Skin of body (tissue), 1 donor: ENCODE measurements at regions not wholly inside any gene's neighbourhood (a gene's known extent, or its start where the extent isn't known, plus 50 kb on each side); places are given as distances from the start of the nearest gene placed in this dataset.

ENCODE experiments used
- DNase-seq: peaks from one replicate; lab custom pipeline; 2025; lab: John Stamatoyannopoulos, UW

DNA sequence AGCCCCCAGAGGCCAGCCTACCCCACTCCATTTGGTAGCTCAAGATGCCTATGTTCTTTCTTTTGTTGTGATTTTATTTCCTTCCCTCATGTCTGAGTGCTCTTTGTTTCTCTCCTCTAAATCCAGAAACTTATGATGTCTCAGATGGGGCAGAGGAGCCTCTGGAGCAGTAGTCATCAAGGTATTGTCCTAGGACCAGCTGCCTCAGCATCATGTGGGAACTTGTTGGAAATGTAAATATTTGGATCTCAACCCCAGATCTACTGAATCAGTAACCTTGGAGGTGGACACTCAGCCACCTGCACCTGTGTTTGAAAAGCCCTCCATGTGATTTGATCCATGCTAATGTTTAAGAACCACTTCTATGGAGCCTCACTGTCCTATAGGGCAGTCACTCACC, 593.1 kb upstream of the PLXNA2 start:
- DNase-seq = no peak

DNA sequence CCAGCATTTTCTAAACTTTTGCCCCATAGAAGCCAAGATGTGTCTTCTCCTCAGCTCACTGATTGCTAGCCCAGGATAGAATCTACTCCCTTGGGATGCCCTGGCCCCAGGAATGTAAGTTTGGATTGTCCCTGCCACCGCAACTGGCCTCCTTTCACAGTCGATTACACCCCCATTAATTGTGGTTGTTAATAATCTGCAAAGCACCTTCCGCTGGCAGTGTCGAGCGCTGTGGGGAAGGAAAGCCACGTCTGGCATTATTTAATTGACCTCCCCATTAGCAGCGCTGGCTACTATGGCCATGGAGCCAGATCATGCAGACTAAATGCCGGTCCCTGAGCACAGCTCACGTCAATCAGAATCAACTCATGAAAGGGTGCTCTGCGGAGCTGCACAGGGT, 597.3 kb upstream of the PLXNA2 start:
- no peak for DNase-seq

DNA sequence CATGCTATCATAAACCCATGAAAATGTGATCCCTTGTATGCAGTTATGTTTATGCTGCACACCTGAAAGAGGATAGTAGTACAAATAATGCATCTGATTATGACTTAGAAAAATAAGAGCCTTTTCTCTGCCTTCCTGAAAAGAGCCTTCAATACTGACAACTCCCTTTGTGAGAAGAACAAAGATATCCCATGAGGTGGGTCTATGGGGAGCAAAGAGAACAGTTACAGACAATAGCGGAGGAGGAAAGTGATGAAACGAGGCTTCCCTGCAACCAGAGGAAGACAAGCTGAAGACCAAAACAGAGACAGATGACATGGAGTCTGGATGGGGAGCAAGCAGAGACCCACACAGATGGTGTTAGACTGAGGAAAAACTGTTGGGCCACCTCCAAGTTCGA, 598.3 kb upstream of the PLXNA2 start:
- no peak for DNase-seq

DNA sequence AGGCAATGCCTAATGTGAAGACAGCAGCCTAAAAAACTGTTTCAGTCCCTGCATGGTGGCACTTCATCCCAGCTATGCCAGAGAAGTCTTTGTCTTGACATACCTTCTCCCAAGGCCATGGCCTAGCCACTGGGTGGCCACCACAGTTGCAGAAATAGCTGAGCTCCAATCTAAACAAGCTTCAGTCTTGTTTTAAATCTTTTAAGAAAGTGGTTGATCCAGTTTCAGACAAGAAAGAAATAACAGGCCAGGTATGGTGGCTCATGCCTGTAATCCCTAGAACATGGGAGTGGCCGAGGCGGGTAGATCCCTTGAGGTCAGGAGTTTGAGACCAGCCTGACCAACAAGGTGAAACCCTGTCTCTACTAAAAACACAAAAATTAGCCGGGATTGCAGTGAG, 600.0 kb upstream of the PLXNA2 start:
- DNase-seq = no peak

DNA sequence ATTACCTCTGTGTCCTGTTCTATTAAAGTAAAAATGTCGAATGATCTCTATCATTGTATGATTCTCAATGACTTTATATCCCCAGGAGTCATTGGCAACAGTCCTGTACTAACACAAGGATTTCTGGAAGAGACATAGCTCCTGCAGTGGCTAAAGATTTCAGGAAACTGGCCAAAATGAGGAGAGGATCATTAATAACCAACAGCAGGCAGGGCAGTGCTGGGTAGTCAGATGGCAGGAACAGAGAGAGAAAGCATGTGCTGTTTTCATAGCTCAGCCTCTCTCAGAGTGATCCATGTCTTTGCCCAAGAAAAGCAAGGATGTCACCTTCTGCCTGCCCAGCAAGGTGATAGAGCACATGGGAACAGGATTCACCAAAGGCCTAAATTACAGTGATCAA, 604.7 kb upstream of the PLXNA2 start:
- DNase-seq = no peak

DNA sequence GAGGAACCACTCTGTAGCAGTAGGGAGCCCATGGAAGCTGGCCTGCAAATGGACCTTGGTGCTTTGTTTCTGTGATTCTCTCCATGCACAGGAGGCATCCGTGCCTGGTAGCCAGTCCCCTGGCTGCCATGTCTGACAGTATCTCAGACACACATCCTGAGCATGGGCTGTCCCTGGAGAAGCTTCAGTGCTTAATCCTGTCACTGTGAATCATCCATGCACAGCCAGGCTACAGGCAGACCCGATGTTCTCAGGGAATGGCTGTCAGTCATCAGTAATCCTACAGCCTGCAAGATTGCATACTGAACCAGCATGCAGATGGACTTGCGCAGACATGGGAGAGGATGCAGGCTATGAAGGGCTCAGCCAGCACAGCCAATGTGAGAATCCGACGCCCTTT, 606.3 kb upstream of the PLXNA2 start:
- no peak for DNase-seq

DNA sequence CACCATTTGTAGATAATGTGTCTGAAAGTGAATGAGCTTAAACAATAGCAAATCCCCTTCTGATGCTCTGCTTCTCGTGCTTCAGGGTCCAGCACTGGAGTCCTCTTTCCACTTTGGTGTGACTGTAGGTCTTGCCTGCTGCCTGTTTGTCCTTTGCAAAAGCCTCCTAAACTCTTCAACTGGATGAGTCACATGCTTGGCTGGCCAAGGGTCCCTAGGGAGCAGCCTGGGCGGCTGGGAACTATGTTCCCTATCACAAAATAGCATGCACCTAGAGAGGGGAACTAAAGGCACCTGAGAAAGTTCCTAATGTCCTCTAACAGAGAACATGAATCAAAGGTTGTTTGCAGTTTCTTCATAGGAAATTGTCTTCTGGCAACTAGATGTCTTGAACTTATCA, 607.2 kb upstream of the PLXNA2 start:
- no peak for DNase-seq

DNA sequence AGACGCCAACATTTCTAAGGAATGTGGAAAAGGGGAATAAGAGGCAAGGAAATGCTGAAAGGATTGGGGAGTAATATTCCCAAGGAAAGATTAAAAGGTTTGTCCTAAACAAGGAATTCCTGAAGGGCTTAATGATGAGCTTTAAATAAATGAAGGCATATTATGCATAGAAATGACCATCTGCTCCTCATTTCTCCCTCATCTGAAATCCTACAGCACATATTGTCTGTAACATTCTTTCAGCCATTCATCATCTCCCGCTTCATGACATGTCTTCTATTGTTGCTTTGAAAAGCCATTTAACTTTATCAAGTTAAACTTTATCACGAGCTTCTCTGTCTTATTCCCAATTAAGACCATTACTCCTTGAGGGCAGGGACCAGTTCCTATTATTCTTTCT, 608.7 kb upstream of the PLXNA2 start:
- peak; percentile 33 for DNase-seq

DNA sequence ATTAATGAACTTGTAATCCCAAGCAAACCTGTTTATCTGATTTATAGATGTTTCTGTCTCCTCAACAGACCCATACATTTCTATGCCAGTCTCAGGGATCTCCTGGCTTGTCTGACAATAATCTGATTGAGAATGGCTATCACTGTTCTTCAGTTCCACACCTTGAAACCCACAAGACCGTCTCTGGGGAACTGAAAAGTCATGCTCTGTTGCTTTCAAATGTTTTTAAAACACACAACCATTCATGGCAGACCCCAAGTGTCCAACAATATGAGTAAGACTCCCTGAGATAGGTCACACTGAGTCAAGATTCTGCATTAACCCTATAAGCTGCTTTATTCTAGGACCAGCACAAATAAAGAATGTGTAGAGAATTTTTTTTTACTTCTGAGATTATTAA, 611.2 kb upstream of the PLXNA2 start:
- DNase-seq = no peak

DNA sequence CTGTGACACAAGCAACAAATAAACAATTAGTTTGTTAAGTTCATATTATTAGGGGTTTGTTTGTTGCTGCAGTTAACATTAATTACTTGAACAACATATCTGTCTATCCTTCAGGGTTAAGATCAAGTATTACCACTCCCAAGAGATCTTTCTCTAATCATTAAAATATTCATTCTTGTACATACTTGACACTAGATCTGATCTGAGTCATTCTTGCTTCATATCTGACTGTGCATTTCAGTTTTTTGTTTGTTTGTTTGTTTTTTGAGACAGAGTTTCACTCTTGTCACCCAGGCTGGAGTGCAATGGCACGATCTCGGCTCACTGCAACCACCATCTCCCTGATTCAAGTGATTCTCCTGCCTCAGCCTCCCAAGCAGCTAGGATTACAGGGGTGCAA, 613.3 kb upstream of the PLXNA2 start:
- no peak for DNase-seq

DNA sequence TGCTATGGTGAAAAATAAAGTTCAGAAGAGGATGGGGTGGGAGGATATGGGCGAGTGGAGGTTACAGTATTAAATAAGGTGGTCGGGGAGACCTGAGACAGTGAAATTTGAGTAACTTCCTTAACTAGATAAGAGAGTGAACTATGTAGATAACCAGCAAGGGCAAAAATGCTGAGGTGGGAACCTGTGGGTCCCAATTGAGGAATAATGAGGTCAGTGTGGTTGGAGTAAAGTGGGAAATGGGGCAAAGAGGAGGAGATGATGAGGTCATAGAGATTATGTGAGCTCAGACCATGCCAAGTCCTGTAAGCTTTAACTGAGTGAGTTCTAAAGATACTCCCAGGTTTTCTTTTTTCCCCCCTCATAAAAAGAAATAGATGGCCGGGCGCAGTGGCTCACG, 614.6 kb upstream of the PLXNA2 start:
- no peak for DNase-seq

DNA sequence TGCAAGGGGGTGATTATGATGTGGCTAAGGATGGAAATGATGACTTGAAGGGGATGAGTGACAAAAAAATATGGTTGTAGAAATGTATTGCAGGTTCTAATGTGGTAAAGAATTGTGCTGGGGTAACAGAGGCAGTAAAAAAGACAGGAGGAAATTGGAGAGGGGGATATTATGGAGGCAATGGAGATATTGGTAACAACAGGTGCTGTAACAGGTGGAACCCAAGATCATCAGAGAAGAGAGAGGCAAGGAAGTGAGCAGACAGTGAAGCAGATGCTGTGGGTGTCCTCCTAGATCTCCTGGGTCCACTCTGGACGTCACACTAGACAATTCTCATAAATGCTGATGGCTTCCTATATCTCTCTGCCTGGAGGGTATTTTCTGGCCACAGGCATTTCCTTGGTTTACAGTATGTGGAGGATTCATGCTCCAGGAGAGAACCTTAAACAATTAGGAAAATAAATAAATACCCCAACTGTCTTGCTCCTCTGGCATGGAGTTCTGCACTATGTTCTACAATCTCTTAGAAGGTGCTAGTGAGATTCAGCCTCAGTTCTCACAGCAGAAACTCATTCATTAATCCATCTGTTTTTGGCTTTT, 620.3 kb upstream of the PLXNA2 start:
- DNase-seq = no peak

DNA sequence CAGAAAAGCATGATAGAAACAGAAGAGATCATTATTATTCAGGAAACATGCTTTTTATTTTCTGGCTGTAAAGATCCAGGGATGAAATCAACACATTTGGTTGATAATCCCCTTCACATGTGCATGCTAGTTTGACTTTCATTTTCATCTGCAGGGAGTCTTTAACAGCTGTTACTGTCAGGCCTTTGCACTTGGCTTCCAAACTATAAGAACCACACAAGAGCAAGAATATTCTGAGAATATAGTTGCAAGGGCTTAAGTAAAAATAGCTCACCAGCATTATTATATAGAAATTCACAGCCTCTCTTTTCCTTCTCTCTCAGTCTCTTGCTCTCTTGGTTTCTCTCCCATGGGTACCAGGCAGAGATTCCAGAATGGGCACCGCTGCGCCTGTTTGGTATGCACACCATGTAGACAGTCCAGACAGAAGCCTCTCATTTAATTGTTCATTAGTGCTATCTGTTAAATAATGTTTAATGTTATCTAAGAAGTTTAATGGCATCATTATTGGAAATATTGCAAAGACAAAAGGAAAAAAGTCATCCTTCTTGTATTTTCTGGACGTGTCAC, 622.3 kb upstream of the PLXNA2 start:
- peak; percentile 41 for DNase-seq

DNA sequence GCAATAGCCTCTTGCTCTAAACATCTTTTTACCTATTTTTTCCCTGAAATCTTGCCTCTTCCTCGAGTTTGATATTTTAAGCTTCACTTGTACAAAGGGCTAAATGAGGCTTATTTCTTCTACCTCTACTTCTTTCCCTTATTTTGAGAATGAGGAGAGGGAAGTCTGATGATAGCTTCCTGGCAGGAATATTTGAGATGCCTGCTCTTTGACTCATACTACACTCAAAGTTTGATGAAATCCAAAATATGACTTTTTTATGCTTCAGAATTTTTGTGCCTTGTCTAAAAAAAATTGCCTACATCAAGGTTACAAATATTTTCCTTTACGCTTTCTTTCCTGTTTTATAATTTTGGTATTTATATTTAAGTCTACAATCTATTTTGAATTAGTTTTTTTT, 624.4 kb upstream of the PLXNA2 start:
- DNase-seq = no peak

DNA sequence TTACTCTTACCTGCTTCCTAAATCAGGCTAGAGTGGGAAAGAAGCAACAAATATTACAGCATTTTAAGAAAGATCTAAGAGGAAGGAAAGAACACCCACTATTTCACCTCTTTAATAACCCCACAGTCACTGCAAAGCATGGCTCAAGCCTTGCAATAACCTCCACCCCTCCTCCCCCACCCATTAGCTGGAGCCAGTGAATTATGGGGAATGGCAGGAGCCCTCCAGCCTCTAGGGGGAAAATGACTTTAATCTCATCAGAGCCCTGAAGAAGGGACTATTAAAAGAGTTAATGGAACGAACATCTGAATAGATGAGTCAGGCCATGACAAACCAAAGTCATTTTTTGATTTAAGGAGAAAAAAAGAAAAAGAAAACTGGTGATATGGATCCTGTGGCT, 630.7 kb upstream of the PLXNA2 start:
- DNase-seq = no peak

DNA sequence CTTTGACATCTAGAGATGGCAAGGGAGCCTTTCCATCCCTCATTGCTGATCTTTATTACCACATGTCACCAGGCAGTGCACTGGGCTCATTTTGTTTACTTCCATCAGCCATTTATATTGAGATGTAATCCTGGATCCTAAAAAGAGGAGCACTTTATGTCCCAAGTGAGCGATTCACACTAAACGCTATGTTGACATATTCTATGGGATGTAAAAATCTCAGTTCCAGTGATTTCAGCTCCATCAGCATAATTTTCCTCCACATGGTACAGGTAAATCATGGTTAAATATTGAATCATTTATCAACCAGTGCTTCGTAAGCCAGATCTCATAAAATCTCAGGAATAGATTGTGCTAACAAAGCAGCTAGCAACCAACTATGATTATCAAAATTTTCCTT, 634.8 kb upstream of the PLXNA2 start:
- DNase-seq = no peak

DNA sequence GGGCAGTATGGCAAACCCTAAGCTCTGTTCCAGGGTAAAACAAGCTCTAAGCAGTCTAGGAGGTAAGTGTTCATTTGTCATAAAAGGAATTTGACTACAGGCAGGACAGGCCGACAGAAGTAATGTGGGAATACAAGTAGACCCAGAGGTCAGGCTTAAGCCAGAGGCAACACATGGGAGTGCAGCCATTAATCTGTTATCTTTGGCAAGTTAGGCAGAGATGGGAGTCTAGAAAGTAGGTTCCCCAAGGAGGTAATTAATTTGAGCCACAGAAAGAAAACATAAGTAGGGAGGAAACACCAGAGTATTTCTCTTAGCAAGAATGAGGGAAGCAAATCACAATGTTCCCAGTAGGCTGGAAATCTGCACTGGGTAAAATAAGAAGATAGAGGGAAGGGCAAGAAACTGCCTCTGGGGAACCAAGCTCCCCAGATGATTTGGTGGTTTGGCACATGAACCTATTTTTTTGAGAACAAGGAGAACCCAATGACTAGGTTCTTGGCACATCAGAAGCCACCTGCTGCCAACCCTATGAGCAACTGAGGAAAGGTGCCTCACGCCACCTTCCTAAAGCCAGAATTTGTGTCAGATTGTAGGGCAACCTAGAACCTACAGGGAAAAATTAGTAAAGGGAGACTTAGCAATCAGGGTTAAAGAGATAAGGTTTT, 636.4 kb upstream of the PLXNA2 start:
- no peak for DNase-seq

DNA sequence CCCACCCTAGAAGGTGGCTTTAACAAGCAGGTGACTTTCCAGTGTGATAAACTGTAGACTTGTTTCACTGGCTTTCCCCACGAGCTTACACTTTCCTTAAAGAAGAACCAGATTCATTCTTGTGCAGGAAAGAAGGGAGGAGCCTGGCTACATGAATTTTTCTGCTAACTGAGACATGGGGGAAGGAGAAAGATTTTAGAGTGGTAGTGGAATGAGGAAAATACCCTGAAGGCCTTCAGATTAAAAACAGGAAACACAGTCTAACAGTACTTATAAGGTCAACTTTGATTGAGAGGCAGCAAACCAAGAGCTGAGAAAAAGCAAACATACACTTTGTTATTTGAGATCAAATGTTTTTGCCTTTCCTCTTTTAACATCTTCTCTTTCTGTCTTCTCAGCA, 640.9 kb upstream of the PLXNA2 start:
- no peak for DNase-seq

DNA sequence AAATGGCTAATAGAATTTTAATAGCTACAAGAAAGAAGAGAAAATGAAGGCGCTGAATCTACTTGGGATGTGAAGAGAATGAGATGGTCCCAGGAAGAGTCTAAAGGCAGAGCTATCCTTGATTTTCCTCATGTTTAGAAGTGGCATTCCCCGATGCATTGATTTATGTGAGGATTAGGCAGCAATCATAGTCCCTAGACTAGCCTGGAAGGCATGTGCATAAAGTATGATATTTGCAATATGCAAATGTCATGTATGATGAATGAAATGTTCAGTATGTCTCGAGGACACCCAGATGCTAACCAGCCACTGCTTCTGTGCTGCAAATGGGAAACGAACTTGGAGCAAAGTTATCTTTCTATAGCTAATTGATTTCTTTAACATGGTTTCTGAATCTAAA, 641.5 kb upstream of the PLXNA2 start:
- peak; percentile 44 for DNase-seq

DNA sequence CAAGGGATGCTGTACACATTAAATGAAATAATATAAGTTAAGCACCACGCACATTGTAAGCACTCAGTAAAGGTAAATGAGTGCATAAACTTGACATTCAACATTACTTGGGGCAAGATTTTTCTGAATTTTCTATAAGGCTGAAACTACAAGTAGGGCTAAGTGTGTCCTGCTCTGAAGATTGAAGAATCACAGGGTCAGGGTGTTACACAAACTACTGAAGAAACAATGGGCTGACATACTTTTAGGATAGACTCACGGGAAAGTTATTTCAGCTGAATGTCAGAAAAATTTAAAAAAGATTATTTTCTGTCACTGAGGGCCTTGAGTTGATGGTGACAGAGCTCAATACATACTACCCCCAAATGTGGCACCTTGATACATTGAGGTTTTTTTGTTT, 644.2 kb upstream of the PLXNA2 start:
- DNase-seq = no peak

DNA sequence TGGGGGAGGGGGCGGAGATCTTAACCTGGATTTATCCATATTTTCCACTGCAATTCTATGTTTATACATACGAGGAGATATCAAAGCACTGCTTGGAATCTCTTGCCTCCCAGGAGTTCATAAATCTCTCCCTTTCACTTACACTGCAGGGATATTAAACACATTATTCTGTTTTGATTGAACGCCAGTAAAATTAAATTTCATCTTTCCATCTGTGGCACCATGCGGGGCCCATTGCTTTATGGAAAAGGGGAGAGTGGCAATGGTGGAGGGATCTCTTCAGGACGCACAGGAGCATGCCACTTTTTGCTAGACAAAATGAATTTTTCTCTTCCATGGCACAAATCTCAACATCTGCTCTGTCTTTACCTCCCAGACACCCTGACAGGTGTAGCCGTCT, 648.0 kb upstream of the PLXNA2 start:
- no peak for DNase-seq

DNA sequence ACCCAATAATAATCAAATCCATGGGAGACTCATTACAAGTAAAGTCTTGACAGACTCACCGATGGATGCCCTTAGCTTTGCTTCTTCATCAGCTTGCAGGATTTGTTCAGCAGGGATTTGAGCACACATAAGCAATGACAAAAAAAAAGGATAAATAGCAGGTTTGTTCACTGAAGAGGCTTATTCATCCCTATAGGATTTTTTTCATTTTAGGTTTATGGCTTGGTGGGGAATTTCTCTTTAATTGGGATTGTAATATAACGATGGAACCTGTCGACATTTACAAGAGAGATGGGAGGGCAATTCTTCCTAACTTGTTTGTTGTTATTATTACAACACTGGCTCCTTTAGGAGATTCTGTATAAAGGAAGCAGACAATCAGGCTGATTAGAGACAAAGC, 649.1 kb upstream of the PLXNA2 start:
- no peak for DNase-seq

DNA sequence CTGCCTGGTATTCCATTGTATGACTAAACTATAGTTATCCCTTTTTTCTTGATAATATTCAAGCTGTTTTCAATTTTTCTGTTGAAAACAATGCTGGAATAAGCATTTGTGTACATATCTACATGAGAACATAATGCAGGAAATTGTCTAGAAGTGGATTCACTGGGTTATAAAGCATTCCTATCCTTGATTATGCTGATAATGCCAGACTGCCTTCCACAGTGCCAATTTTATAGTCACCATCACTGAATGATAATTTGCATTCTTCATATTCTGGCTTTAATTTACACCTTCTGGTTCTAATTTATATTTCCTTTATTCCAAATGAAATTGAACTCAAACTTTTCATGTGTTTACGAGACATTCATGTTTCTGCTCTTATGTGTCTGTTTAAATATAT, 651.0 kb upstream of the PLXNA2 start:
- DNase-seq = peak; percentile 68

DNA sequence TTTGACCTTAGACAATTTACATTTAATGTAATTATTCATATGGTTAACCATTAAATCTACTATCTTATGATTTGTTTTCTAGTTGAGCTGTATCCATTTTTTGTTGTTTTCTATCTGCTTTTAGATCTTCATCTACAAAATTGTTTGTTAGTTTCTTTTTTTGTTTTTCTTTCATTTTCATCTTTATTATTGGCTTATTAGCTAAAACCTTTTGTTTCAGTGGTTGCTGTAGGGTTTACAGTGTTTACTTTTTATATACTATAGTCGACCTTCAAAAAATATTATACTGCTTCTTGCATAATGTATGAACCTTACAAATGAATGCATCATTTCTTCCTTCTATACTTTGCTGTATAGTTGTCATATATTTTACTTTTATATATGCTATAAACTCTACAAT, 651.6 kb upstream of the PLXNA2 start:
- no peak for DNase-seq
